ENCODE measurements at regions not wholly inside any gene's neighbourhood (a gene's known extent, or its start where the extent isn't known, plus 50 kb on each side); places are given as distances from the start of the nearest gene placed in this dataset.

- peak in 2 of 6 donors; percentile 31 to 59 for DNase-seq (ENCODE audit: low read depth in 4 of 6, low spot score in 6 of 6)
- Histone ChIP-seq H3K27me3 (ENCODE audit: control insufficient read depth, insufficient read depth, low read length) (no peaks in the 10 kb centered on the region), H3K4me1 (ENCODE audit: control insufficient read depth, insufficient read depth, low read length) (no peaks in the 10 kb centered on the region), H3K27ac (ENCODE audit: low read depth, low read length) (no peak overlapping the region), H3K36me3 (ENCODE audit: control insufficient read depth, insufficient read depth, low read length) (no peaks in the 10 kb centered on the region), H3K4me3 (ENCODE audit: low read depth, low read length) (no peak overlapping the region), H3K9me3 (ENCODE audit: control insufficient read depth, insufficient read depth, low read length) (no peaks in the 10 kb centered on the region)
- WGBS (ENCODE audit: insufficient coverage): 60% methylated on average over 1 of the region's 1 CpG
Measured at GRCh38 chr1:101154547-101154946, 82.3 kb upstream of the S1PR1 start.

GRCh38 chr1:101153692-101154091, 83.1 kb upstream of the S1PR1 start:
- H3K36me3 ChIP-seq (ENCODE audit: control insufficient read depth, insufficient read depth, low read length): no peaks in the 10 kb centered on the region
- H3K27ac ChIP-seq (ENCODE audit: low read depth, low read length): no peak overlapping the region
- H3K9me3 ChIP-seq (ENCODE audit: control insufficient read depth, insufficient read depth, low read length): no peaks in the 10 kb centered on the region
- WGBS (ENCODE audit: insufficient coverage): no CpG with 5 or more reads among the region's 2 CpGs
- no peaks in the 10 kb centered on the region for H3K27me3 ChIP-seq (ENCODE audit: control insufficient read depth, insufficient read depth, low read length)
- H3K4me1 ChIP-seq (ENCODE audit: control insufficient read depth, insufficient read depth, low read length): no peaks in the 10 kb centered on the region
- DNase-seq (ENCODE audit: low read depth in 4 of 6, low spot score in 6 of 6): no peak
- no peak overlapping the region for H3K4me3 ChIP-seq (ENCODE audit: low read depth, low read length)

DNA sequence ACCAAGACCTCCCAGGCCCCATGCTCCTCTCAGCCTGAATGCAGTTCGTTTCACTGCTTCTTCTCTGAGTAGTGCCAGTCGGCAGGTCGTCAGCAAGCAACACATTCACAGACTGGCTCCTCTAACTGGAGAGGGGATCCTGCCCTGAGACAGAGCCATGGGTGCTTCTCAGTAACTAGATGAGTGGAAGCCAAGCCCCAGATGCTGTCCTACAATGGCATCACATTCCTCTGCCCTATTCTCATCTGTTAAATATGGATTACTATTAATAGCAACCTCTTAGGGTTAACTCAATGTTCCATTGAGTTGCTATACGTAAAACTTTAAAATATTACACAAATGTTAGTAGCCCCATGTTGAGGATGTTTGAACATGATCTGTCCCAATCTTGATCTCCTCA, 84.2 kb upstream of the S1PR1 start:
- no peak overlapping the region for H3K4me3 ChIP-seq (ENCODE audit: low read depth, low read length)
- no peak for DNase-seq (ENCODE audit: low read depth in 4 of 6, low spot score in 6 of 6)
- H3K27ac ChIP-seq (ENCODE audit: low read depth, low read length): no peak overlapping the region
- WGBS (ENCODE audit: insufficient coverage): 76% methylated on average over 3 of the region's 4 CpGs
- no peaks in the 10 kb centered on the region for H3K27me3 ChIP-seq (ENCODE audit: control insufficient read depth, insufficient read depth, low read length)
- no peaks in the 10 kb centered on the region for H3K4me1 ChIP-seq (ENCODE audit: control insufficient read depth, insufficient read depth, low read length)
- no peaks in the 10 kb centered on the region for H3K36me3 ChIP-seq (ENCODE audit: control insufficient read depth, insufficient read depth, low read length)
- no peaks in the 10 kb centered on the region for H3K9me3 ChIP-seq (ENCODE audit: control insufficient read depth, insufficient read depth, low read length)

GRCh38 chr1:101151286-101151685, 85.5 kb upstream of the S1PR1 start:
- no peaks in the 10 kb centered on the region for H3K4me1 ChIP-seq (ENCODE audit: control insufficient read depth, insufficient read depth, low read length)
- H3K9me3 ChIP-seq (ENCODE audit: control insufficient read depth, insufficient read depth, low read length): no peaks in the 10 kb centered on the region
- WGBS (ENCODE audit: insufficient coverage): no CpG with 5 or more reads among the region's 2 CpGs
- no peak overlapping the region for H3K4me3 ChIP-seq (ENCODE audit: low read depth, low read length)
- H3K27me3 ChIP-seq (ENCODE audit: control insufficient read depth, insufficient read depth, low read length): no peaks in the 10 kb centered on the region
- H3K27ac ChIP-seq (ENCODE audit: low read depth, low read length): no peak overlapping the region
- no peak for DNase-seq (ENCODE audit: low read depth in 4 of 6, low spot score in 6 of 6)
- no peaks in the 10 kb centered on the region for H3K36me3 ChIP-seq (ENCODE audit: control insufficient read depth, insufficient read depth, low read length)

- no peaks in the 10 kb centered on the region for H3K27me3 ChIP-seq (ENCODE audit: control insufficient read depth, insufficient read depth, low read length)
- no peaks in the 10 kb centered on the region for H3K4me1 ChIP-seq (ENCODE audit: control insufficient read depth, insufficient read depth, low read length)
- DNase-seq (ENCODE audit: low read depth in 4 of 6, low spot score in 6 of 6): no peak
- H3K9me3 ChIP-seq (ENCODE audit: control insufficient read depth, insufficient read depth, low read length): no peaks in the 10 kb centered on the region
- H3K27ac ChIP-seq (ENCODE audit: low read depth, low read length): no peak overlapping the region
- H3K4me3 ChIP-seq (ENCODE audit: low read depth, low read length): no peak overlapping the region
- H3K36me3 ChIP-seq (ENCODE audit: control insufficient read depth, insufficient read depth, low read length): no peaks in the 10 kb centered on the region
- WGBS (ENCODE audit: insufficient coverage): 80% methylated on average over 1 of the region's 5 CpGs
Measured at GRCh38 chr1:101150670-101151069, 86.1 kb upstream of the S1PR1 start.

DNA sequence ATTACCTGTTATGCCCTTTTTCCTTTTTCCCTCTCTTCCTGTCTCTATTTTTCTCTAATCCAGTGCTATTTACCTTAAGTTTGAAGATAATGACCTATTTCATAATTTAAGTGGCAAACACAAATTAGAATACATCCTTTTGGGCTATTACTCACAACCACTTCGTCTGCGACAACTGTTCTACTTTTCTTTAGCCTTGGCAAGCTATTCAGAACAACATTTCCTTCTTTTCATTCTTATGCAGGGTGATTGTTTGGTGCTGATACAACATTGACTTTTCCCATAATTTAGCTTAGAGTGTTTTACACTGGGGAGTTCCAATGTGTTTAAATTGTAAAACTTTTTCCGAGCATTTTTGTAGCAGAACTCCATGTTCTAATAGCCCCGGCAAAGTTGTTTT, 86.6 kb upstream of the S1PR1 start:
- Histone ChIP-seq H3K27ac (ENCODE audit: low read depth, low read length) (no peak overlapping the region), H3K4me3 (ENCODE audit: low read depth, low read length) (no peak overlapping the region), H3K36me3 (ENCODE audit: control insufficient read depth, insufficient read depth, low read length) (no peaks in the 10 kb centered on the region), H3K9me3 (ENCODE audit: control insufficient read depth, insufficient read depth, low read length) (no peaks in the 10 kb centered on the region), H3K4me1 (ENCODE audit: control insufficient read depth, insufficient read depth, low read length) (no peaks in the 10 kb centered on the region), H3K27me3 (ENCODE audit: control insufficient read depth, insufficient read depth, low read length) (no peaks in the 10 kb centered on the region)
- no peak for DNase-seq (ENCODE audit: low read depth in 4 of 6, low spot score in 6 of 6)
- no CpG with 5 or more reads among the region's 4 CpGs for WGBS (ENCODE audit: insufficient coverage)

- Histone ChIP-seq H3K27ac (ENCODE audit: low read depth, low read length) (peak overlapping the region; percentile 50), H3K4me1 (ENCODE audit: control insufficient read depth, insufficient read depth, low read length) (no peaks in the 10 kb centered on the region), H3K36me3 (ENCODE audit: control insufficient read depth, insufficient read depth, low read length) (no peaks in the 10 kb centered on the region), H3K9me3 (ENCODE audit: control insufficient read depth, insufficient read depth, low read length) (no peaks in the 10 kb centered on the region), H3K4me3 (ENCODE audit: low read depth, low read length) (no peak overlapping the region), H3K27me3 (ENCODE audit: control insufficient read depth, insufficient read depth, low read length) (no peaks in the 10 kb centered on the region)
- DNase-seq (ENCODE audit: low read depth in 4 of 6, low spot score in 6 of 6): peak in 5 of 6 donors; percentile 24 to 80 (median 55)
- WGBS (ENCODE audit: insufficient coverage): 0% methylated on average over 1 of the region's 3 CpGs
Measured at GRCh38 chr1:101148980-101149379, 87.8 kb upstream of the S1PR1 start.

GRCh38 chr1:101147381-101147780, 89.4 kb upstream of the S1PR1 start:
- no peaks in the 10 kb centered on the region for H3K27me3 ChIP-seq (ENCODE audit: control insufficient read depth, insufficient read depth, low read length)
- H3K4me1 ChIP-seq (ENCODE audit: control insufficient read depth, insufficient read depth, low read length): no peaks in the 10 kb centered on the region
- no peak overlapping the region for H3K4me3 ChIP-seq (ENCODE audit: low read depth, low read length)
- 62% methylated on average over 2 of the region's 3 CpGs for whole genome bisulfite sequencing (ENCODE audit: insufficient coverage)
- H3K36me3 ChIP-seq (ENCODE audit: control insufficient read depth, insufficient read depth, low read length): no peaks in the 10 kb centered on the region
- no peak overlapping the region for H3K27ac ChIP-seq (ENCODE audit: low read depth, low read length)
- no peaks in the 10 kb centered on the region for H3K9me3 ChIP-seq (ENCODE audit: control insufficient read depth, insufficient read depth, low read length)
- DNase-seq (ENCODE audit: low read depth in 4 of 6, low spot score in 6 of 6): no peak

- no peaks in the 10 kb centered on the region for H3K36me3 ChIP-seq (ENCODE audit: control insufficient read depth, insufficient read depth, low read length)
- H3K27me3 ChIP-seq (ENCODE audit: control insufficient read depth, insufficient read depth, low read length): no peaks in the 10 kb centered on the region
- DNase-seq (ENCODE audit: low read depth in 4 of 6, low spot score in 6 of 6): no peak
- no peaks in the 10 kb centered on the region for H3K9me3 ChIP-seq (ENCODE audit: control insufficient read depth, insufficient read depth, low read length)
- no peaks in the 10 kb centered on the region for H3K4me1 ChIP-seq (ENCODE audit: control insufficient read depth, insufficient read depth, low read length)
- no peak overlapping the region for H3K4me3 ChIP-seq (ENCODE audit: low read depth, low read length)
- no peak overlapping the region for H3K27ac ChIP-seq (ENCODE audit: low read depth, low read length)
Measured at GRCh38 chr1:101145449-101145820, 91.4 kb upstream of the S1PR1 start.

GRCh38 chr1:101144671-101145448, 92.0 kb upstream of the S1PR1 start:
- Histone ChIP-seq H3K36me3 (ENCODE audit: control insufficient read depth, insufficient read depth, low read length) (no peaks in the 10 kb centered on the region), H3K27ac (ENCODE audit: low read depth, low read length) (no peak overlapping the region), H3K4me1 (ENCODE audit: control insufficient read depth, insufficient read depth, low read length) (no peaks in the 10 kb centered on the region), H3K27me3 (ENCODE audit: control insufficient read depth, insufficient read depth, low read length) (no peaks in the 10 kb centered on the region), H3K9me3 (ENCODE audit: control insufficient read depth, insufficient read depth, low read length) (no peaks in the 10 kb centered on the region), H3K4me3 (ENCODE audit: low read depth, low read length) (no peak overlapping the region)
- WGBS (ENCODE audit: insufficient coverage): no CpG with 5 or more reads among the region's 5 CpGs
- DNase-seq (ENCODE audit: low read depth in 4 of 6, low spot score in 6 of 6): no peak

Data from spinal cord (tissue), 9 donors.